ENCODE measurements at regions not wholly inside any gene's neighbourhood (a gene's known extent, or its start where the extent isn't known, plus 50 kb on each side); places are given as distances from the start of the nearest gene placed in this dataset.

DNA sequence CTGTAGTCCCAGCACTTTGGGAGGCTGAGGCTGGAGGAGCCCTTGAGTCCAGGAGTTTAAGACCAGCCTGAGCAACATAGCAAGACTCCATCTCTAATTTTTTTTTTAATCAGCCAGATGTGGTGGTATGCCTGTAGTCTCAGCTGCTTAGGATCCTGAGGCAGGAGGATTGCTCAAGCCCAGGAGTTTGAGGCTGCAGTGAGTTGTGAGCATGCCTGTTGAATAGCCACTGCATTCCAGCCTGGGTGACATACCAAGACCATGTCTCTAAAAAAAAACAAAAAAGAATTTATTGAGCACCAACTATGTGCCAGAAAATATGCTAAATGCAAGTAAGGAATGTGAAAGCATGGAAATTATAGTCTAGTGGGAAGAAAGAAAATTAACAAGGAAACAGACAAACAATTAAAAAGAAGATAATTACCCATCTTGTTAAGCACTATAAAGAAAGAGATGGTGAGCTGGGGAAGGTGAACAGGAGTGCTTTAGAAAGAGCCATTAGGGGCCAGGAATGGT, 104.0 kb upstream of the ZNF678 start:
- H3K4me3 Mint-ChIP-seq (ENCODE audit: unreplicated experiment), result no peak overlapping the region
- TF ChIP-seq, protein P1, sequence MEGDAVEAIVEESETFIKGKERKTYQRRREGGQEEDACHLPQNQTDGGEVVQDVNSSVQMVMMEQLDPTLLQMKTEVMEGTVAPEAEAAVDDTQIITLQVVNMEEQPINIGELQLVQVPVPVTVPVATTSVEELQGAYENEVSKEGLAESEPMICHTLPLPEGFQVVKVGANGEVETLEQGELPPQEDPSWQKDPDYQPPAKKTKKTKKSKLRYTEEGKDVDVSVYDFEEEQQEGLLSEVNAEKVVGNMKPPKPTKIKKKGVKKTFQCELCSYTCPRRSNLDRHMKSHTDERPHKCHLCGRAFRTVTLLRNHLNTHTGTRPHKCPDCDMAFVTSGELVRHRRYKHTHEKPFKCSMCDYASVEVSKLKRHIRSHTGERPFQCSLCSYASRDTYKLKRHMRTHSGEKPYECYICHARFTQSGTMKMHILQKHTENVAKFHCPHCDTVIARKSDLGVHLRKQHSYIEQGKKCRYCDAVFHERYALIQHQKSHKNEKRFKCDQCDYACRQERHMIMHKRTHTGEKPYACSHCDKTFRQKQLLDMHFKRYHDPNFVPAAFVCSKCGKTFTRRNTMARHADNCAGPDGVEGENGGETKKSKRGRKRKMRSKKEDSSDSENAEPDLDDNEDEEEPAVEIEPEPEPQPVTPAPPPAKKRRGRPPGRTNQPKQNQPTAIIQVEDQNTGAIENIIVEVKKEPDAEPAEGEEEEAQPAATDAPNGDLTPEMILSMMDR (IDR thresholded peaks at IDR 0.05), result no peak
- no peak for DNase-seq (ENCODE audit: extremely low spot score, unreplicated experiment)
- no peaks in the 10 kb centered on the region for H3K9me3 Mint-ChIP-seq (ENCODE audit: unreplicated experiment)
- H3K27me3 Mint-ChIP-seq (ENCODE audit: unreplicated experiment), result peaks cover 58% of the 10 kb centered on the region
- no peaks in the 10 kb centered on the region for H3K4me1 Mint-ChIP-seq (ENCODE audit: unreplicated experiment)
- no peaks in the 10 kb centered on the region for H3K36me3 Mint-ChIP-seq (ENCODE audit: unreplicated experiment)
- H3K27ac Mint-ChIP-seq (ENCODE audit: unreplicated experiment), result no peak overlapping the region

DNA sequence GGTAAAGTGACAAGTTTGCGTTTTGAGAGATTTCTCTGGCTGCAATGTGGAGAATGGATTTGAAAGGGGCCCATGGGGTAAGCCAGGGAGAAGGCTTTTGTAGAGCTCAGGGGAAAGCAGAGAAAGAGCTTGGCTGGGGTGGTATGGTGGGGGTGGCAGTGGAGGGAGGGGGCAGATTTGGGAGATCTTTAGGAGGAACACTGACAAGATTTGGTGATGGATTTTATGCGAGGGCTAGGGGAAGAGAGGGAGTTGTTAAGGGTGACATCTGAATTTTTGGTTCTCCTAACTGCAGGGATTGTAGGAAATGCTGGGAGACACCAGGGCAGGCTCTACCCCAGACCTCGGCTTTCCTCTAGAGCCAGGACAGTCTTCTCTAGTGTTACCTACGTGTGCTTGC, 108.7 kb upstream of the ZNF678 start:
- TF ChIP-seq, protein P1 (IDR thresholded peaks at IDR 0.05), result no peak
- Mint-ChIP-seq H3K36me3 (ENCODE audit: unreplicated experiment) (no peaks in the 10 kb centered on the region), H3K27ac (ENCODE audit: unreplicated experiment) (no peak overlapping the region), H3K4me1 (ENCODE audit: unreplicated experiment) (no peaks in the 10 kb centered on the region), H3K27me3 (ENCODE audit: unreplicated experiment) (peaks cover 63% of the 10 kb centered on the region), H3K4me3 (ENCODE audit: unreplicated experiment) (no peak overlapping the region), H3K9me3 (ENCODE audit: unreplicated experiment) (no peaks in the 10 kb centered on the region)
- no peak for DNase-seq (ENCODE audit: extremely low spot score, unreplicated experiment)

DNA sequence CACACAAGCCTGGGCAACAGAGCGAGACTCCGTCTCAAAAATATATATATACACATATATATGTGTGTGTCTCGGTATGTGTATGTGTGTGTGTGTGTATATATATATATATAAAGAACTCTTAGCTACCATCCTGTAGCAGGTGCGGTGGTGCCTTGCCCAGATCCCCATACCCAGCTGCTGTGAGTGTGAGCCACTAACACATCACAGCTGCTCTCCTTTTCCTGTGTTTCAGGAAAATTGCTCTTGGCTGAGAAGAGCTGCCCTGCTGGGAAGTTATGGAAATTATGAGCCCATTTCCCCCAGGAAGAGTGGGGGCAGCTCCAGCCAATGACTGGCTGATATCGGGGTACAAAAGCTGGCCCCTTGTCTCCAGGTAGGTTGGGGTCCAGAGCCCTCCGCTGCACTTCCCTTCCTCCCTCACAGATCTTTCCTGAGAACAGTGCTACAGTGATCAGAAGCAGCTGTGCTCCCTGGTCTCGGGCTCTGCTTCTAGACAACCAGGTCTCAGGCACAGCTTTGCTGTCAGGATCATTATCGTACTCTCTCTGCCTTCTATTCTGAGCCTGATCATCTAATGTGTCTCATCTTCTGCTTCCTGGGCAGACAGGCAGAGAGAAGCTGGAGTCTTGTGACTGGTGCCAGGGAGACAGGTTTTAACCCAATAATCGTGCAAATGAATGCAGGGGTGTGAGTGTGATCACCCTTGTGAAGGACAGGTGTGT, 109.6 kb upstream of the ZNF678 start:
- DNase-seq (ENCODE audit: extremely low spot score, unreplicated experiment), result no peak
- Mint-ChIP-seq H3K27ac (ENCODE audit: unreplicated experiment) (no peak overlapping the region), H3K4me3 (ENCODE audit: unreplicated experiment) (no peak overlapping the region), H3K4me1 (ENCODE audit: unreplicated experiment) (no peaks in the 10 kb centered on the region), H3K27me3 (ENCODE audit: unreplicated experiment) (peaks cover 63% of the 10 kb centered on the region), H3K36me3 (ENCODE audit: unreplicated experiment) (no peaks in the 10 kb centered on the region), H3K9me3 (ENCODE audit: unreplicated experiment) (no peaks in the 10 kb centered on the region)
- TF ChIP-seq, protein P1 (IDR thresholded peaks at IDR 0.05), result no peak

DNA sequence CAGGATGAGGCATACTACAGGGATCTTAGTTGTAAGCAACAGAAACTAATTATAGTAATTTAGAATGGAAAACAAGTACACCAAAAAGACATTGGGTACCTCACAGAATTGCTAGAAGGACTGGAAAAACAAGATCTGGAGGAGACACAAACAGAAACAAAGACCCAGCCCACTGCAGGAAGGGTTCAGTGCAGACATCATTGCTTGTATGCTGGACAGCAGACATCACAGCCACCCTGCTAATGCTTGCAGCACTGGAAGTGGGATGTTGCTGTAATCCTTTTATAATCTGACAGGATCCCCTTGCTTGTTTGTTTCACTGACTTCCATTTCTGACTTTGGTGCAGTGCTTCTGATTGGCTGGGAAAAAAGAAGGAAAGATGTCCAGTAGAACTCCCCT, 111.4 kb upstream of the ZNF678 start:
- Mint-ChIP-seq H3K4me1 (ENCODE audit: unreplicated experiment) (peaks cover 7% of the 10 kb centered on the region), H3K9me3 (ENCODE audit: unreplicated experiment) (no peaks in the 10 kb centered on the region), H3K4me3 (ENCODE audit: unreplicated experiment) (no peak overlapping the region), H3K27ac (ENCODE audit: unreplicated experiment) (no peak overlapping the region), H3K36me3 (ENCODE audit: unreplicated experiment) (no peaks in the 10 kb centered on the region), H3K27me3 (ENCODE audit: unreplicated experiment) (peaks cover 53% of the 10 kb centered on the region)
- no peak for DNase-seq (ENCODE audit: extremely low spot score, unreplicated experiment)
- TF ChIP-seq, protein P1 (IDR thresholded peaks at IDR 0.05), result no peak

DNA sequence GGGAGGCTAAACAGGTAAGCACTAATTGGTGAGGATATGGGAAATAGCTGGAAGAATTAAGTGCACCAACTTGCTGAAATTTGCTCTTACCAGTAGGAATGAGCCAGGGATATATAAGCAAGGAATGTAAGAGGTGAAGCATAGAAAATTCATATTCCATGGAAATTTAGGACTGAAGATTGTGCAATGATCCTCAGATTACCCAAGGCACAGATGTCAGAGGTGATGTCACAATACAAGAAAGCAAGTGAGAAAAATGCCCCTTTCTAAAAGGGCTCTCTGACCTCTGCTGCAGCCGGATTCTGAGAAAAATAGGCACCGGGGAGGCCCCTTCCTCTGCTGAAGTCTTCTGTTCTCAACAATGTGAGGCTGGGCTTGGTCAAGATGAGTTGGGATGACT, 112.3 kb upstream of the ZNF678 start:
- Mint-ChIP-seq H3K27ac (ENCODE audit: unreplicated experiment) (no peak overlapping the region), H3K36me3 (ENCODE audit: unreplicated experiment) (no peaks in the 10 kb centered on the region), H3K9me3 (ENCODE audit: unreplicated experiment) (no peaks in the 10 kb centered on the region), H3K27me3 (ENCODE audit: unreplicated experiment) (peaks cover 45% of the 10 kb centered on the region), H3K4me3 (ENCODE audit: unreplicated experiment) (no peak overlapping the region), H3K4me1 (ENCODE audit: unreplicated experiment) (peaks cover 7% of the 10 kb centered on the region)
- no peak for DNase-seq (ENCODE audit: extremely low spot score, unreplicated experiment)
- TF ChIP-seq, protein P1 (IDR thresholded peaks at IDR 0.05), result no peak

Data from osteocyte (in vitro differentiated cells).